Medulla oblongata (tissue), 1 donor: ENCODE measurements at regions not wholly inside any gene's neighbourhood (a gene's known extent, or its start where the extent isn't known, plus 50 kb on each side); places are given as distances from the start of the nearest gene placed in this dataset.

Experiments
- DNase-seq: peaks from one replicate; pipeline ENCODE4 v3.0.0-alpha.2; 2015; ENCODE audit errors: extremely low spot score

GRCh38 chr5:23367874-23368273 lies 139.5 kb upstream of the PRDM9 start:
- DNase-seq, result no peak

GRCh38 chr5:23353286-23353685 lies 154.1 kb upstream of the PRDM9 start:
- DNase-seq, result no peak

DNA sequence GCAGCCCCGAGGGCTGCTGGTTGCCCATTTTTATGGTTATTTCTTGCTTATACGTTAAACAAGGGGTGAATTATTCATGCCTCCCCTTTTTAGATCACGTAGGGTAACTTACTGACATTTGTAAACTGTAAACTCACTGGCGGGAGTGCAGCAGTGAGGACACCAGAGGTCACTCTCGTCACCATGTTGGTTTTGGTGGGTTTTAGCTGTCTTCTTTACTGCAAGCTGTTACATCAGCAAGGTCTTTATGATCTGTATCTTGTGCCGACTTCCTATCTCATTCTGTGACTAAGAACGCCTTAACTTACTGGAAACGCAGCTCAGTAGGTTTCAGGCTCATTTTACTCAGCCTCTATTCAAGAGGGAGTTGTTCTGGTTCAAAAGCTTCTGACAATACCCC lies 155.0 kb upstream of the PRDM9 start:
- no peak for DNase-seq

DNA sequence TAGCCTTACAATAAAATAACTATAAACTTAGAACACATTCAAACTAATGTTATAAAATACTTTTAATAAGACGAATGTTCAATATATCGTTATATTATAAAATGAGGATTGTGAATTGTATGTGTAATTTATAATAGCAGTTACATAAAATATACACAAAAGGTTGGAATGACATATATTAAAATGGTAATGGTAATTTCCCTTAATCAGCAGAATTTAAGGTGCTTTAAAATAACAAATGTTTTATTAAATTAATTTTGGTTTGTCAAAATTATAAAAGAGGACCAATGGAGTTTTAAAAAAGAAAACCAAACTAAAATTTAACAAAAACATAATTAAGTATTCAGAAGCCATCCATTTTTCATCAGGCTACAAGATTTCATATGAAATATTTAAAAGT lies 164.3 kb upstream of the PRDM9 start:
- no peak for DNase-seq

- DNase-seq, result no peak
Measured at GRCh38 chr5:23332650-23333251, 174.7 kb upstream of the PRDM9 start.

DNA sequence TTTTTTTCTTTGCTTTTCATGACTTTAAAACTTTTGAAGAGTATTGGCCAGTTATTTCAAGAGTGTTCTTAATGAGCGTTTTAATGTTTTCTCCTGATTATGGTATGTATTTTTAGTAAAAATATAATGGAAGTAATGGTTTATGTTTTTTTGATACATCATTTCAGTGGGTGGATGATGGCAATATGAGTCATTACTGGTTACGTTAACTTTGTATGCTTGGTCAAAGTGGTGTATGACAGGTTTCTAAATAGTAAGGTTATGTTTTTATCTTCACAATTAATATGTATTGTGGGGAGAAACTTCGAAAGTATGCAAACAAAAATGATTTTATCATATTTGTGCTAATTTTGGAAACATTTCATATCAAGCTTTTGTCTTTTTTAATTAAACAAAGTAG lies 176.7 kb upstream of the PRDM9 start:
- no peak for DNase-seq

DNA sequence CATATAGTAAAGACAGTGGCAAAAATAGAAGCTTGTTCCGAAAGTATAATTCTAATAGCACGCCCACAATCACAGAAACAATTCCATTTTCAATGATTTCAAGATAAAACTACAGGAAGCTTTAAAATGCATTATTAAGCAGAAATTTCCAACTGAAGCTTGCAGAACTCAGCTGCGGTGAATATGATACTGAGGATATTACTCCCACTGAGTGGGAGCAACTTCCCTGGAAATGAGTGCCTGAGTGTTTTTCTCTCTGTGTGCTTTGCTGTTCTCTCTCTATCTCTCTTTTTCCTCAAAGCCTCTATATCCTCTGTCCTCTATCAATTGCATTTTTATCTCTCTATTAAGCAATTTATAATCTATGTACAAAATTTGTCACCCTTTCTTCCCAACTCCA lies 187.5 kb upstream of the PRDM9 start:
- no peak for DNase-seq

DNA sequence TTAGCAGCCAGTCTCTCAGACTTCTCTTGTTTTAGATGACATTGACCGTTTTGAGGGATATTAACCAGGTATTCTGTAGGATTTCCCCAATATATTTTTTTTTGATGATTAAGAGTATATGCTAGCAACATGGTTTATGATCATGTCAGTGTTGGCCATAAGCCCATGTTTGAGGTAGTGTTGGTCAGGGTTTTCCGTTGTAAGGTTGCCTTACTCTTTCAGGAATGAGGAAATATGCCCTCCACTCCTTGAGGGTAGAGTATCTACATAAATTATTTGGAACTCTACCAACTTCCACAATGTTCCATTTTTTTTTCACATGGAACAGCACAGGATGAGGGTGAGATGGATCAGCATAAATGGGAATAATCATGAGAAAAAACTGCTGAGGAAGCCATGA lies 188.4 kb upstream of the PRDM9 start:
- no peak for DNase-seq

DNA sequence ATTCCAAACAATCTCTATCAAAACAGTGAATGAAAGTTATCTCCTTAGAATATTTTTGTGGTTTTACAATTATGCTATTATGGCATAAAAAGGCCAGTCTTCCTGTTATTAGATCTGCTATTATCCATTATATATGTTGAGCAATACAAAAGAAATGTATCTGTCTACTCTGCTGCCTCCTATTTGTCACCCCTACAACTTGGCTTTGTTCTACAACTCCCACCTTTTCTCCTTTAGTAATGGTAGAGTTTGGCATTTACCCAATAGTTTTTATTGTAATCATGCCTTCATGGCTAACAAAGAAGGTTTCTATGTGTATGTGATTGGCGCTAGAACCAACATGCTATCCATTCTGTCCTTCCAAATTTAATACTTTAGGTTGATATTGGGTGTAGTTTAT lies 189.2 kb upstream of the PRDM9 start:
- no peak for DNase-seq

GRCh38 chr5:23316060-23316591 lies 191.3 kb upstream of the PRDM9 start:
- DNase-seq, result no peak

DNA sequence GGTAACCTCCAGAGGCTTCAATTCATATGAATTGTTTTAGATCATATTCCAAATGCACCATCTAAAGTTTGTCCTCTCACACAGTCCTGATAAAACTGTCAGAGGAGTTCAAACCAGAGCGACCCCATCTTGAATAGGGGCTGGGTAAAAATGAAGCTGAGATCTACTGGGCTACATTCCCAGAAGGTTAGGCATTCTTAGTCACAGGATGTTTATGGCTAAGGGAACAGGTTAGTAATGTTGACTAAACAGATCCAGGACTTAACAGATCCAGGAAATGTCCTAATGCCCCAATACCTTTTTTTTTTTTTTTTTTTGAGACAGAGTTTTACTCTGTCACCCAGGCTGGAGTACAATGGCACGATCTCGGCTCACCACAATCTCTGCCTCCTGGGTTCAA lies 192.6 kb upstream of the PRDM9 start:
- DNase-seq, result no peak

DNA sequence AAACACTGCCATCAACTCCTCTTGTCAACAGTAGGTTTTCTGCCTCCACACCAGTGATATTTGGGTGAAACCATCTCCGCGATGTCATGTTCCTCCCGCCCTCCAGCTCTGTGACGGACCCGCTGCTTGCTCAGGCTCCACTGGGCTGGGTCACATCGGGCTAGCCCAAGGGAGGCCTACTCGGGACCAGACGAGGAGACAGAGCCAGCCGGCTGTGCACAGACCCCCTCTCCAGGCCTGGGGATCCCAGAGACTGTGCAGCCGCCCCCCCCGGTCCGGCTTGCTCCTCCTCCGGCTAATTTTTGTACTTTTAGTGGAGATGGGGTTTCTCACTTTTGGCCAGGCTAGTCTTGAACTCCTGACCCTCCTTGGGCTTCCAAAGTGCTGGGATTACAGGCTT lies 202.4 kb upstream of the PRDM9 start:
- no peak for DNase-seq

- DNase-seq, result no peak
Measured at GRCh38 chr5:23303836-23304235, 203.6 kb upstream of the PRDM9 start.

DNA sequence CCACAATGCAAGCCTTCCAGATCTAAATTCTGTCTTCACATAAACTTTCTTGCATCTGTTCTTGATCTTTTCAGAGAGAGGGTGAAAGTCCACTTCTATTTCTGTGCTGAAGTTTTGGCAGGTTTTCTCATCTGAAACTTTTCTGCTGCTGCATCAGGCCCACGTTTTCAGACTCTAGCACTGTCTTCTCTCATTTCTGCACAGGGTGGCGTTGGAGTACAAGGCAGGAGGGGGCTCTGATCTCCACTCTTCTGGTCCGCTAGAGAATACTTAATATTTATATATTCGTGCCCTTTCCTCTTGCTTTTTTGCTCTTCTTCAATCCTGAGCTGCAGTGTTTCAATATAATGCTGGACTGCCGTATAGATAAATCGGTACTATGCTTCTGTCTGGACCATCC lies 204.0 kb upstream of the PRDM9 start:
- DNase-seq, result no peak

GRCh38 chr5:23302438-23302837 lies 205.0 kb upstream of the PRDM9 start:
- no peak for DNase-seq

GRCh38 chr5:23289162-23289561 lies 218.2 kb upstream of the PRDM9 start:
- no peak for DNase-seq

- DNase-seq, result no peak
Measured at GRCh38 chr5:23284656-23285055, 222.8 kb upstream of the PRDM9 start.

DNA sequence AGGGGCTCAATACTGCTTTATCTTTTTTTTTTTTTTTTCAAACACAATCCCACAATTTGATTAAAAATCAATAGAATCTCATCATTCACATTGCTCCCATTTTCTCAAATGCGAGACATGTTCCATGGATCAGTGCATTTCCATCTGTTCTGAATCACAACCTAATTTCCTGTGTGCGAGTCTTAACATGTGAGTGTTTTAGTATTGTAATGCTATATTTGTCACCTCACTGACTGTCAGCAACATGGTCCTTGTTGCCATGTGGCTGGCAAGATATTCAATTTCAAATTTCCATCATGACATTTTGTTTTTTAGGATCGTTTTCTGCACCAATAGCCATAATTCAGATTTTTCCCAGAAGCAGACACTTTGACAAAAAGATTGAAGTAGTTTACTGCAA lies 233.2 kb upstream of the PRDM9 start:
- no peak for DNase-seq

DNA sequence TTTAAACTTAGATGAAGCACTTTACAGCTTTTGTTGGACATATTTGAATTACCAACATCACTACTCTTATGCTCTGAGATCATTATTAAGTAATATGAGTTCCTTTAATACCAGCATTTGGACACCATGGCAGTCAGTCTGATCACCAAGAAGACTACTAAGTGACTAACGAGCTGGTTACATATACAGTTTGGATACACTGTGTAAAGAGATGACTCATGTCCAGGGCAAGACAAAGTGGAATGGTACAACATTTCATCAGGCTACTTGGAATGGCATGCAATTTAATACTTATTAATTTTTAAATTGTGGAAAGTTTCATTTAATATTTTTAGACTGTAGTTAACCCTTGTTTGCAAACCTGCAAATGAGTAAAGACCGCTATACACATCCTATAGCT lies 237.4 kb upstream of the PRDM9 start:
- no peak for DNase-seq

GRCh38 chr5:23268136-23268535 lies 239.3 kb upstream of the PRDM9 start:
- DNase-seq, result no peak

DNA sequence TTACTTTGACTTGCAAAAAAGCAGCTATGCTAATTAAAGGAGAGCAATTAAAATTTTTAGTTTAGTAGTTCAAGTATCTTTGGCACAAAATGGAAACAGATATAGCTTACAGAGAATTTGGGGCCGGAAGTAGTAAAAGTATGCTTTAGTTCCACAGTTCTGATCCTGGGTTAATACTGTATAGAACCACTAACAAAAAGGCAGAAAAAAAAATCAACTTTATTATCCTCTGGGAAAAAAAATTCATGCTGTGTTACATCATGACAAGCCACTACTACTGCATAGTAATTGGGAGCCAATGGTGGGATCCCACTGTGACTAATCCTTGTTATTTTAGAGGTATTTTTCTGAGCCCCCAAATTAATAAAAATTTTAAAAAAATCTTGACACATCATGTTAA lies 246.8 kb upstream of the PRDM9 start:
- no peak for DNase-seq

DNA sequence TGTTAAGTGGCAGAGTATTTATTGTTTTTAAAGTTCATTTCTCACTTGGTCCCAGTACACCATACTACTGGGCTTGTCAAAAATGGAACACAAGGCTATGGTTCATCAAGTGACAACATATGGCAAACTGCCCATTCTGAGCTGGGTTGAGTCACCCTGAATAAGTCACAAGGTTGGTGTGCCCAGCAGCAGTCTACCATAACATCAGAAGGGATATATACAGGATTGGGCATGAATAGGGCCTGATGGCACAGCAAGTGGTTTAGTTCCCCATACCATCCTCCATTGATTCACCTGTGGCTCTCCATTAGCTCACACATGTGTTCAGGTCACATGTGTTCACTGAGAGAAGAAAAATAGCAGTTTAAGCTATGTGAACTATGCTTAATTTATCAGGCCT lies 249.8 kb upstream of the PRDM9 start:
- no peak for DNase-seq

DNA sequence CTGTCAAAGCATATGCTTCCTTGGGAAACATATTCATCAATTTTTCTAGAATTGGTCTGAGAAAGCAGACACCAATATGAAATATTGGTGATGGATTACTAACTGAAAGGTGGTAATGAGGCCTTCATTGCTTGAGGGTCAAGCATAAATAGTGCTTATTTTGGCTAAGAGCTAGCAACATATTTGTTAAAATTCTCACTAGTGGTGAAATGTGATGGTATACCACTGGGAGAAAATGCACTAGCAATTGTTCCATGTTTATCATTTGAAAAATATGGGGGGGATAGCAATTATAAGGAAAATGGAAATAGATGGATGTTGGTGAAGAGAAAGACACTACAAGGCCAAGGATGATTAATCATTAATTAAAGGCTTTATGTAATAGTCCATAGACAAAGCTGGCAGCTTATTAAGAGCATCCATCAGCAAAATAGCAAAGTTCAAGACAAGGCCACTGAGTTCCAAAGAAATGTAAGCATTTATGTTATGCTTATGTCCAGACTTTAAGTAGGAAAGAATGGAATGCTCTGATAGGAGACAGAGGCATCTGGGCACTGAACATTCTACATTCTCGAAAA lies 253.7 kb upstream of the PRDM9 start:
- no peak for DNase-seq

- no peak for DNase-seq
Measured at GRCh38 chr5:23242891-23243290, 264.5 kb upstream of the PRDM9 start.
